ENCODE measurements at regions not wholly inside any gene's neighbourhood (a gene's known extent, or its start where the extent isn't known, plus 50 kb on each side); places are given as distances from the start of the nearest gene placed in this dataset.

GRCh38 chr1:72649991-72650390 is 367.7 kb upstream of the NEGR1 start:
- CTCF ChIA-PET, result no interaction called here
- SMC1A ChIA-PET (ENCODE audit: uncharacterized antibody, unreplicated experiment), result interaction anchor here (1.5 kb wide), 1 partner anchor 10 kb away, joined by 4 read pairs; no protein-coding TSS in a partner anchor
- intact Hi-C loops (cut with micrococcal nuclease; ENCODE audit: unreplicated experiment) (no loop called here), in situ Hi-C loops (cut with MboI) (no loop called here)
- Histone ChIP-seq H3K4me3 (no peak overlapping the region), H3K27me3 (replicated peaks in 1 of 2; ENCODE audit: control insufficient read depth in 2 of 2, insufficient read depth in 2 of 2, low read length in 1 of 2) (no peaks in the 10 kb centered on the region), H3K9me3 (replicated peaks; ENCODE audit: control insufficient read depth, insufficient read depth, low read length) (no peaks in the 10 kb centered on the region), H3K4me1 (ENCODE audit: control insufficient read depth, insufficient read depth, low read length) (no peaks in the 10 kb centered on the region), H3K79me2 (ENCODE audit: control insufficient read depth, insufficient read depth, low read length) (no peaks in the 10 kb centered on the region), H3K36me3 (ENCODE audit: control insufficient read depth in 2 of 2, insufficient read depth in 2 of 2, low read length in 1 of 2) (no peaks in the 10 kb centered on the region), H3K4me2 (ENCODE audit: control insufficient read depth, insufficient read depth) (no peak overlapping the region), H2AFZ (ENCODE audit: control insufficient read depth, low read depth, low read length) (no peak overlapping the region), H3K9ac (ENCODE audit: control insufficient read depth, insufficient read depth, low read length) (no peak overlapping the region), H4K20me1 (ENCODE audit: control insufficient read depth, insufficient read depth) (no peaks in the 10 kb centered on the region), H3K27ac (ENCODE audit: control insufficient read depth, insufficient read depth) (no peak overlapping the region)
- POLR2A ChIA-PET, result no interaction called here
- ATAC-seq (no peak), DNase-seq (ENCODE audit: low read depth, low spot score) (no peak), FAIRE-seq (no peak)
- RAD21 ChIA-PET (ENCODE audit: unreplicated experiment), result no interaction called here
- TF ChIP-seq IRF4 (IDR thresholded peaks at IDR 0.05; ENCODE audit: low read depth, low read length), result no peak
- TF ChIP-seq POLR2A (IDR thresholded peaks at IDR 0.05; ENCODE audit: low read depth, low read length), result no peak
- no peak for TF ChIP-seq ZNF274 (IDR thresholded peaks at IDR 0.05; ENCODE audit: insufficient read depth, insufficient read length)
- 3% methylated on average over 3 of the region's 3 CpGs for WGBS (ENCODE audit: insufficient coverage, insufficient replicate concordance, low lambda C conversion rate, missing lambda C conversion rate)
- no TSS peak for BruUV-seq (replicated peaks)

DNA sequence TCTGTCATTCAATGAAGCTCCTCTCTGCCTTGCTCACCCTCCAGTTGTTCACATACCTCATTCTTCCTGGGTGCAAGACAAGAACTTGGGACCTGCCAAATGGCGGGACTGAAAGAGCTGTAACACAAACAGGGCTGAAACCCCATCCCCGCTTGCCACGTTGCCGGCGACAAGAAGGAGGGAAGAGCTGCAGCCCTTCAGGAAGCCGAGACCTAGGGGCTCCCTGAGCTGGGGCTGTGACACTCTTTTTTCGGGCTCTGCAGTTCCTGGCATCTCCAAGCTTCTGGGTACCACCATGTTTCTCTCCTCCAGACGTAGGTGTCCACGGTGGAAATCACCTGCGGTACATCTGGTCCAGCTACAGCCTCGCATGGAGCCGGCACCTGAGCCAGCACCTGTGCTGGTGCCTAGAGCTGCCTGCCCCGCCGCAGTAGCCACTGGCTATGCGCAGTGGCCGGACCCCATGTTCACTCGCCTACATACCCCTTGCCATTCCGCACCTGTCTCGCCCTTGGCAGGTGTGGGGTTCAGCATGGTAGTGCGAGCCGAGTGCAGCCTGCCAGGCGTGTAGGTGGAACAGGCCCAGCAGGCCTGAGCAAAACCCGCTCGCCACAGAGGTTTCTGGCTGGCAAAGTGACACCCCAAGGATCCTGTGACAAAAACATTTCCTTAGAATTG is 367.0 kb upstream of the NEGR1 start:
- ATAC-seq (no peak), DNase-seq (ENCODE audit: low read depth, low spot score) (no peak), FAIRE-seq (no peak)
- Histone ChIP-seq H3K36me3 (ENCODE audit: control insufficient read depth in 2 of 2, insufficient read depth in 2 of 2, low read length in 1 of 2) (no peaks in the 10 kb centered on the region), H3K4me1 (ENCODE audit: control insufficient read depth, insufficient read depth, low read length) (no peaks in the 10 kb centered on the region), H3K27me3 (replicated peaks in 1 of 2; ENCODE audit: control insufficient read depth in 2 of 2, insufficient read depth in 2 of 2, low read length in 1 of 2) (no peaks in the 10 kb centered on the region), H3K9me3 (replicated peaks; ENCODE audit: control insufficient read depth, insufficient read depth, low read length) (no peaks in the 10 kb centered on the region), H3K4me2 (ENCODE audit: control insufficient read depth, insufficient read depth) (no peak overlapping the region), H3K27ac (ENCODE audit: control insufficient read depth, insufficient read depth) (no peak overlapping the region), H3K79me2 (ENCODE audit: control insufficient read depth, insufficient read depth, low read length) (no peaks in the 10 kb centered on the region), H4K20me1 (ENCODE audit: control insufficient read depth, insufficient read depth) (no peaks in the 10 kb centered on the region), H3K9ac (ENCODE audit: control insufficient read depth, insufficient read depth, low read length) (no peak overlapping the region), H3K4me3 (no peak overlapping the region), H2AFZ (ENCODE audit: control insufficient read depth, low read depth, low read length) (no peak overlapping the region)
- SMC1A ChIA-PET (ENCODE audit: uncharacterized antibody, unreplicated experiment), result interaction anchor here (1.5 kb wide), 1 partner anchor 10 kb away, joined by 4 read pairs; no protein-coding TSS in a partner anchor
- intact Hi-C loops (cut with micrococcal nuclease; ENCODE audit: unreplicated experiment), result no loop called here
- in situ Hi-C loops (cut with MboI), result no loop called here
- CTCF ChIA-PET, result interaction anchor here (0.6 kb wide), 1 partner anchor 22 kb away, joined by 3 read pairs; no protein-coding TSS in a partner anchor
- POLR2A ChIA-PET, result no interaction called here
- BruUV-seq (replicated peaks), result no TSS peak
- RAD21 ChIA-PET (ENCODE audit: unreplicated experiment), result no interaction called here
- 47% methylated on average over 22 of the region's 24 CpGs for WGBS (ENCODE audit: insufficient coverage, insufficient replicate concordance, low lambda C conversion rate, missing lambda C conversion rate)
- no peak for TF ChIP-seq CHD1 (IDR thresholded peaks at IDR 0.05; ENCODE audit: low read depth, low read length)
- no peak for TF ChIP-seq STAT3 (IDR thresholded peaks at IDR 0.05; ENCODE audit: low read depth, low read length)
- TF ChIP-seq EZH2 (IDR thresholded peaks at IDR 0.05; ENCODE audit: borderline replicate concordance, control insufficient read depth, low read depth, low read length), result no peak
- TF ChIP-seq FOXM1 (IDR thresholded peaks at IDR 0.05; ENCODE audit: low read depth, low read length), result no peak
- TF ChIP-seq CREM (IDR thresholded peaks at IDR 0.05; ENCODE audit: low read depth), result no peak
- TF ChIP-seq POLR2AphosphoS5 (IDR thresholded peaks at IDR 0.05; ENCODE audit: low read length), result no peak
- TF ChIP-seq GABPA (IDR thresholded peaks at IDR 0.05; ENCODE audit: low read depth), result no peak
- no peak for TF ChIP-seq SMC3 (IDR thresholded peaks at IDR 0.05; ENCODE audit: borderline replicate concordance, low read length)
- TF ChIP-seq ZNF592 (IDR thresholded peaks at IDR 0.05), result no peak
